Embryonic facial prominence (tissue), 1 donor: ENCODE measurements at regions not wholly inside any gene's neighbourhood (a gene's known extent, or its start where the extent isn't known, plus 50 kb on each side); places are given as distances from the start of the nearest gene placed in this dataset.
"Not testable (repeated sequence)": the region's sequence is repeated elsewhere in the genome, so short reads cannot be mapped to it uniquely, and the experiment has no call there.

Experiments
- DNase-seq: peaks from one replicate; pipeline ENCODE4 v3.0.0-alpha.2; 2016; ENCODE audit errors: extremely low spot score

GRCh38 chr2:192398236-192398635 lies 203.5 kb upstream of the TMEFF2 start:
- no peak for DNase-seq

- DNase-seq, result no peak
Measured at GRCh38 chr2:192394605-192395004, 199.9 kb upstream of the TMEFF2 start.

GRCh38 chr2:192391041-192391440 lies 196.3 kb upstream of the TMEFF2 start:
- DNase-seq, result no peak

GRCh38 chr2:192390401-192390800 lies 195.7 kb upstream of the TMEFF2 start:
- no peak for DNase-seq

- not testable (repeated sequence) for DNase-seq
Measured at GRCh38 chr2:192384191-192384590, 189.5 kb upstream of the TMEFF2 start.

- DNase-seq, result no peak
Measured at GRCh38 chr2:192381082-192381481, 186.3 kb upstream of the TMEFF2 start.

- no peak for DNase-seq
Measured at GRCh38 chr2:192379736-192380135, 185.0 kb upstream of the TMEFF2 start.

GRCh38 chr2:192377173-192377572 lies 182.4 kb upstream of the TMEFF2 start:
- DNase-seq, result no peak

GRCh38 chr2:192373754-192374153 lies 179.0 kb upstream of the TMEFF2 start:
- DNase-seq, result no peak

GRCh38 chr2:192373221-192373620 lies 178.5 kb upstream of the TMEFF2 start:
- no peak for DNase-seq

- DNase-seq, result no peak
Measured at GRCh38 chr2:192369969-192370368, 175.2 kb upstream of the TMEFF2 start.

- no peak for DNase-seq
Measured at GRCh38 chr2:192357217-192357616, 162.5 kb upstream of the TMEFF2 start.

- DNase-seq, result no peak
Measured at GRCh38 chr2:192354512-192355244, 159.9 kb upstream of the TMEFF2 start.

- no peak for DNase-seq
Measured at GRCh38 chr2:192347542-192347941, 152.8 kb upstream of the TMEFF2 start.

- no peak for DNase-seq
Measured at GRCh38 chr2:192345287-192345686, 150.6 kb upstream of the TMEFF2 start.

- DNase-seq, result no peak
Measured at GRCh38 chr2:192333642-192334041, 138.9 kb upstream of the TMEFF2 start.

- DNase-seq, result no peak
Measured at GRCh38 chr2:192328297-192328696, 133.6 kb upstream of the TMEFF2 start.

- DNase-seq, result no peak
Measured at GRCh38 chr2:192327576-192327975, 132.8 kb upstream of the TMEFF2 start.

- no peak for DNase-seq
Measured at GRCh38 chr2:192315543-192315942, 120.8 kb upstream of the TMEFF2 start.

- DNase-seq, result no peak
Measured at GRCh38 chr2:192314800-192315481, 120.2 kb upstream of the TMEFF2 start.

- DNase-seq, result no peak
Measured at GRCh38 chr2:192313773-192314172, 119.0 kb upstream of the TMEFF2 start.

- no peak for DNase-seq
Measured at GRCh38 chr2:192311701-192312460, 117.1 kb upstream of the TMEFF2 start.

- no peak for DNase-seq
Measured at GRCh38 chr2:192307530-192307929, 112.8 kb upstream of the TMEFF2 start.
